Lower leg skin (tissue), 3 donors: ENCODE measurements at regions not wholly inside any gene's neighbourhood (a gene's known extent, or its start where the extent isn't known, plus 50 kb on each side); places are given as distances from the start of the nearest gene placed in this dataset.

Experiments
- POLR2A ChIP-seq, 2 donors: fragments of 450-650 bp; IDR thresholded peaks; one replicate each; pipeline ENCODE4 v1.6.1; 2016 to 2017; ENCODE audit warnings: antibody characterized with exemption in 2 of 2, mild to moderate bottlenecking in 1 of 2, moderate library complexity in 1 of 2
- TF ChIP-seq, protein P1 (sequence below), 3 donors: fragments of 450-650 bp; IDR thresholded peaks; one replicate each; pipeline ENCODE4 v1.5.1; 2016; ENCODE audit warnings: antibody characterized with exemption in 3 of 3, mild to moderate bottlenecking in 3 of 3, moderate library complexity in 2 of 3

DNA sequence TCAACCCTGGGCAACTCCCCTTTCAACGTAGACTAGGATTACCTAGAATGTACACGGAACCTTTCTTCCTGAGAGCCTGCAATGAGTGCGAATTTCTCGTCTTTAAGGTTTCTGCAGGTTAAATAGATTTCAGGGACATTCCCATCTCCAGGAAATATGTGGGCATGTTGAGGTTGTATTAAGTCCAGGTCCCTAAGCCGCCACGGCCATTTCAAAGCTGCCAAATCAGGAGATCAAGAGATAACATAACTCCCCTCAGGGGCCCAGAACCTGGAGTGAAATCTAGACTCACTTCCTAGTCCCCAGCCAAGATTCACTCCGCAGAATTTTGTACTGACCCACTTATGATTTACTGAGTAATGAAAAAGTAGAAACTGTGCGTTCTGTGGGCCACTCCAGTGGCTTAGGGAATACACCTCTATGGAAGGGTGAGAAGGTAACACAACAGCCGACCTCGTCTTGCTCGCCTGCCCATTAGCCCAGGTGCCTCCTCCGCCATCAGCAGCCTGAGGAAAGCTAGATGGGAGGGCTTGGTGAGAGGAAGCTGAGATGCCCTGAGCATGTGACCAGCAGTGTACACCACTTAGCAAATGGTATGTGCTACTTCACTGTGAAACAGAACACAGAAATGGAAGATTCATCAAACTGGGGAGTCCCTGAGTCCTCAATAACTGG is 98.5 kb upstream of the SOX1 start:
- TF ChIP-seq, protein P1, sequence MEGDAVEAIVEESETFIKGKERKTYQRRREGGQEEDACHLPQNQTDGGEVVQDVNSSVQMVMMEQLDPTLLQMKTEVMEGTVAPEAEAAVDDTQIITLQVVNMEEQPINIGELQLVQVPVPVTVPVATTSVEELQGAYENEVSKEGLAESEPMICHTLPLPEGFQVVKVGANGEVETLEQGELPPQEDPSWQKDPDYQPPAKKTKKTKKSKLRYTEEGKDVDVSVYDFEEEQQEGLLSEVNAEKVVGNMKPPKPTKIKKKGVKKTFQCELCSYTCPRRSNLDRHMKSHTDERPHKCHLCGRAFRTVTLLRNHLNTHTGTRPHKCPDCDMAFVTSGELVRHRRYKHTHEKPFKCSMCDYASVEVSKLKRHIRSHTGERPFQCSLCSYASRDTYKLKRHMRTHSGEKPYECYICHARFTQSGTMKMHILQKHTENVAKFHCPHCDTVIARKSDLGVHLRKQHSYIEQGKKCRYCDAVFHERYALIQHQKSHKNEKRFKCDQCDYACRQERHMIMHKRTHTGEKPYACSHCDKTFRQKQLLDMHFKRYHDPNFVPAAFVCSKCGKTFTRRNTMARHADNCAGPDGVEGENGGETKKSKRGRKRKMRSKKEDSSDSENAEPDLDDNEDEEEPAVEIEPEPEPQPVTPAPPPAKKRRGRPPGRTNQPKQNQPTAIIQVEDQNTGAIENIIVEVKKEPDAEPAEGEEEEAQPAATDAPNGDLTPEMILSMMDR (IDR thresholded peaks at IDR 0.05): no peak
- TF ChIP-seq POLR2A (IDR thresholded peaks at IDR 0.05): no peak
